ENCODE measurements at regions not wholly inside any gene's neighbourhood (a gene's known extent, or its start where the extent isn't known, plus 50 kb on each side); places are given as distances from the start of the nearest gene placed in this dataset.

GRCh38 chr15:94912760-94913159 lies 681.4 kb downstream of the MCTP2 start:
- TF ChIP-seq CTCF (IDR thresholded peaks at IDR 0.05; ENCODE audit: insufficient read depth, low read length, severe bottlenecking) = no peak
- FAIRE-seq (no peak), DNase-seq (ENCODE audit: low read depth) (no peak)
- Histone ChIP-seq H3K36me3 (ENCODE audit: control insufficient read depth, insufficient read depth, low read length) (no peaks in the 10 kb centered on the region), H3K4me3 (ENCODE audit: low read depth, low read length) (no peak overlapping the region), H3K27me3 (ENCODE audit: control insufficient read depth, insufficient read depth, low read length) (no peaks in the 10 kb centered on the region)

GRCh38 chr15:94917068-94917467 lies 685.7 kb downstream of the MCTP2 start:
- FAIRE-seq = no peak
- Histone ChIP-seq H3K4me3 (ENCODE audit: low read depth, low read length) (no peak overlapping the region), H3K36me3 (ENCODE audit: control insufficient read depth, insufficient read depth, low read length) (no peaks in the 10 kb centered on the region), H3K27me3 (ENCODE audit: control insufficient read depth, insufficient read depth, low read length) (no peaks in the 10 kb centered on the region)
- no peak for DNase-seq (ENCODE audit: low read depth)
- no peak for TF ChIP-seq CTCF (IDR thresholded peaks at IDR 0.05; ENCODE audit: insufficient read depth, low read length, severe bottlenecking)

- Histone ChIP-seq H3K36me3 (ENCODE audit: control insufficient read depth, insufficient read depth, low read length) (no peaks in the 10 kb centered on the region), H3K27me3 (ENCODE audit: control insufficient read depth, insufficient read depth, low read length) (no peaks in the 10 kb centered on the region), H3K4me3 (ENCODE audit: low read depth, low read length) (no peak overlapping the region)
- no peak for FAIRE-seq
- DNase-seq (ENCODE audit: low read depth) = no peak
- TF ChIP-seq CTCF (IDR thresholded peaks at IDR 0.05; ENCODE audit: insufficient read depth, low read length, severe bottlenecking) = no peak
Measured at GRCh38 chr15:94921936-94922335, 690.6 kb downstream of the MCTP2 start.

- Histone ChIP-seq H3K27me3 (ENCODE audit: control insufficient read depth, insufficient read depth, low read length) (no peaks in the 10 kb centered on the region), H3K4me3 (ENCODE audit: low read depth, low read length) (no peak overlapping the region), H3K36me3 (ENCODE audit: control insufficient read depth, insufficient read depth, low read length) (no peaks in the 10 kb centered on the region)
- no peak for TF ChIP-seq CTCF (IDR thresholded peaks at IDR 0.05; ENCODE audit: insufficient read depth, low read length, severe bottlenecking)
- DNase-seq (ENCODE audit: low read depth) (no peak), FAIRE-seq (no peak)
Measured at GRCh38 chr15:94924057-94924456, 692.7 kb downstream of the MCTP2 start.

- no peak for DNase-seq (ENCODE audit: low read depth)
- Histone ChIP-seq H3K27me3 (ENCODE audit: control insufficient read depth, insufficient read depth, low read length) (no peaks in the 10 kb centered on the region), H3K4me3 (ENCODE audit: low read depth, low read length) (no peak overlapping the region), H3K36me3 (ENCODE audit: control insufficient read depth, insufficient read depth, low read length) (no peaks in the 10 kb centered on the region)
- no peak for FAIRE-seq
- no peak for TF ChIP-seq CTCF (IDR thresholded peaks at IDR 0.05; ENCODE audit: insufficient read depth, low read length, severe bottlenecking)
Measured at GRCh38 chr15:94924971-94925598, 693.7 kb downstream of the MCTP2 start.

- H3K27me3 ChIP-seq (ENCODE audit: control insufficient read depth, insufficient read depth, low read length) = no peaks in the 10 kb centered on the region
- TF ChIP-seq CTCF (IDR thresholded peaks at IDR 0.05; ENCODE audit: insufficient read depth, low read length, severe bottlenecking) = no peak
- H3K4me3 ChIP-seq (ENCODE audit: low read depth, low read length) = no peak overlapping the region
- DNase-seq (ENCODE audit: low read depth) (no peak), FAIRE-seq (no peak)
- H3K36me3 ChIP-seq (ENCODE audit: control insufficient read depth, insufficient read depth, low read length) = no peaks in the 10 kb centered on the region
Measured at GRCh38 chr15:94925680-94926079, 694.3 kb downstream of the MCTP2 start.
